Stimulated activated naive CD8-positive, alpha-beta T cell treated with anti-CD3 and anti-CD28 coated beads, Interleukin-15, Interleukin-2, amounts not matched to agents 100 ng/mL and 50 ng/mL, for 24 hours (primary cell): ENCODE measurements at regions not wholly inside any gene's neighbourhood (a gene's known extent, or its start where the extent isn't known, plus 50 kb on each side); places are given as distances from the start of the nearest gene placed in this dataset.
"Not testable (repeated sequence)": the region's sequence is repeated elsewhere in the genome, so short reads cannot be mapped to it uniquely, and the experiment has no call there.

Source experiments
- H3K27ac Mint-ChIP-seq: one replicate; pipeline ENCODE4 v1.8.0; 2021; ENCODE audit warnings: mild to moderate bottlenecking, mixed read lengths
- H3K27me3 Mint-ChIP-seq: one replicate; pipeline ENCODE4 v1.8.0; 2021; ENCODE audit warnings: mixed read lengths
- H3K36me3 Mint-ChIP-seq: one replicate; pipeline ENCODE4 v1.8.0; 2021; ENCODE audit warnings: low read depth, mixed read lengths
- H3K4me1 Mint-ChIP-seq: one replicate; pipeline ENCODE4 v1.8.0; 2021; ENCODE audit warnings: low read depth, mixed read lengths
- H3K4me3 Mint-ChIP-seq: one replicate; pipeline ENCODE4 v1.8.0; 2021; ENCODE audit warnings: mild to moderate bottlenecking, mixed read lengths
- H3K9me3 Mint-ChIP-seq: one replicate; pipeline ENCODE4 v1.8.0; 2021; ENCODE audit warnings: mixed read lengths

- Mint-ChIP-seq H3K36me3 (no peaks in the 10 kb centered on the region), H3K4me3 (no peak overlapping the region), H3K27ac (no peak overlapping the region), H3K4me1 (peaks cover 31% of the 10 kb centered on the region), H3K9me3 (no peaks in the 10 kb centered on the region), H3K27me3 (peaks cover 3% of the 10 kb centered on the region)
Observed at GRCh38 chr1:232579958-232580941, 49.7 kb downstream of the SIPA1L2 start.

- no peak overlapping the region for H3K4me3 Mint-ChIP-seq
- H3K4me1 Mint-ChIP-seq, result peaks cover 31% of the 10 kb centered on the region
- H3K9me3 Mint-ChIP-seq, result no peaks in the 10 kb centered on the region
- H3K27ac Mint-ChIP-seq, result no peak overlapping the region
- H3K27me3 Mint-ChIP-seq, result peaks cover 3% of the 10 kb centered on the region
- no peaks in the 10 kb centered on the region for H3K36me3 Mint-ChIP-seq
Observed at GRCh38 chr1:232579466-232579865, 50.5 kb downstream of the SIPA1L2 start.

- Mint-ChIP-seq H3K4me1 (peaks cover 31% of the 10 kb centered on the region), H3K27me3 (peaks cover under 1% of the 10 kb centered on the region), H3K9me3 (no peaks in the 10 kb centered on the region), H3K4me3 (no peak overlapping the region), H3K36me3 (no peaks in the 10 kb centered on the region), H3K27ac (no peak overlapping the region)
Observed at GRCh38 chr1:232578651-232579195, 51.2 kb downstream of the SIPA1L2 start.

- no peak overlapping the region for H3K27ac Mint-ChIP-seq
Observed at GRCh38 chr1:232577772-232578171, 52.2 kb downstream of the SIPA1L2 start.

GRCh38 chr1:232576537-232576936, 53.4 kb downstream of the SIPA1L2 start:
- Mint-ChIP-seq H3K4me1 (peaks cover 31% of the 10 kb centered on the region), H3K27ac (no peak overlapping the region), H3K4me3 (no peak overlapping the region), H3K9me3 (no peaks in the 10 kb centered on the region), H3K27me3 (no peaks in the 10 kb centered on the region), H3K36me3 (no peaks in the 10 kb centered on the region)

More at GRCh38 chr1:232577772-232578171, 52.2 kb downstream of the SIPA1L2 start:
- Mint-ChIP-seq H3K36me3 (no peaks in the 10 kb centered on the region), H3K4me3 (no peak overlapping the region), H3K4me1 (peaks cover 31% of the 10 kb centered on the region), H3K9me3 (no peaks in the 10 kb centered on the region), H3K27me3 (no peaks in the 10 kb centered on the region)

GRCh38 chr1:232575763-232576040, 54.2 kb downstream of the SIPA1L2 start:
- peaks cover 31% of the 10 kb centered on the region for H3K4me1 Mint-ChIP-seq

GRCh38 chr1:232574889-232575762, 54.8 kb downstream of the SIPA1L2 start:
- Mint-ChIP-seq H3K4me1 (peaks cover 25% of the 10 kb centered on the region), H3K27me3 (no peaks in the 10 kb centered on the region), H3K4me3 (no peak overlapping the region), H3K36me3 (no peaks in the 10 kb centered on the region), H3K9me3 (no peaks in the 10 kb centered on the region), H3K27ac (no peak overlapping the region)

More at GRCh38 chr1:232575763-232576040, 54.2 kb downstream of the SIPA1L2 start:
- Mint-ChIP-seq H3K36me3 (no peaks in the 10 kb centered on the region), H3K27me3 (no peaks in the 10 kb centered on the region), H3K9me3 (no peaks in the 10 kb centered on the region), H3K27ac (no peak overlapping the region), H3K4me3 (no peak overlapping the region)

- Mint-ChIP-seq H3K4me1 (peaks cover 15% of the 10 kb centered on the region), H3K9me3 (no peaks in the 10 kb centered on the region), H3K27me3 (no peaks in the 10 kb centered on the region), H3K4me3 (no peak overlapping the region), H3K36me3 (no peaks in the 10 kb centered on the region), H3K27ac (no peak overlapping the region)
Observed at GRCh38 chr1:232574077-232574476, 55.9 kb downstream of the SIPA1L2 start.

- Mint-ChIP-seq H3K4me3 (no peak overlapping the region), H3K27ac (no peak overlapping the region), H3K9me3 (no peaks in the 10 kb centered on the region), H3K4me1 (no peaks in the 10 kb centered on the region), H3K27me3 (no peaks in the 10 kb centered on the region), H3K36me3 (no peaks in the 10 kb centered on the region)
Observed at GRCh38 chr1:232571523-232571922, 58.4 kb downstream of the SIPA1L2 start.

GRCh38 chr1:232570007-232570406, 59.9 kb downstream of the SIPA1L2 start:
- Mint-ChIP-seq H3K36me3 (no peaks in the 10 kb centered on the region), H3K27ac (no peak overlapping the region), H3K27me3 (no peaks in the 10 kb centered on the region), H3K4me1 (no peaks in the 10 kb centered on the region), H3K4me3 (no peak overlapping the region), H3K9me3 (no peaks in the 10 kb centered on the region)

GRCh38 chr1:232569554-232569921, 60.4 kb downstream of the SIPA1L2 start:
- H3K4me1 Mint-ChIP-seq, result not testable (repeated sequence)

GRCh38 chr1:232568906-232569553, 60.9 kb downstream of the SIPA1L2 start:
- Mint-ChIP-seq H3K9me3 (no peaks in the 10 kb centered on the region), H3K4me3 (no peak overlapping the region), H3K4me1 (no peaks in the 10 kb centered on the region), H3K36me3 (no peaks in the 10 kb centered on the region), H3K27ac (no peak overlapping the region), H3K27me3 (no peaks in the 10 kb centered on the region)

More at GRCh38 chr1:232569554-232569921, 60.4 kb downstream of the SIPA1L2 start:
- not testable (repeated sequence) for H3K27me3 Mint-ChIP-seq, H3K4me3 Mint-ChIP-seq, H3K27ac Mint-ChIP-seq, H3K36me3 Mint-ChIP-seq, H3K9me3 Mint-ChIP-seq

GRCh38 chr1:232568331-232568852, 61.5 kb downstream of the SIPA1L2 start:
- no peaks in the 10 kb centered on the region for H3K36me3 Mint-ChIP-seq
- no peaks in the 10 kb centered on the region for H3K27me3 Mint-ChIP-seq
- no peaks in the 10 kb centered on the region for H3K9me3 Mint-ChIP-seq
- no peak overlapping the region for H3K27ac Mint-ChIP-seq
- no peaks in the 10 kb centered on the region for H3K4me1 Mint-ChIP-seq
- no peak overlapping the region for H3K4me3 Mint-ChIP-seq

- Mint-ChIP-seq H3K27me3 (no peaks in the 10 kb centered on the region), H3K9me3 (no peaks in the 10 kb centered on the region), H3K36me3 (no peaks in the 10 kb centered on the region)
Observed at GRCh38 chr1:232566093-232566492, 63.8 kb downstream of the SIPA1L2 start.

More at GRCh38 chr1:232566093-232566492, 63.8 kb downstream of the SIPA1L2 start:
- Mint-ChIP-seq H3K4me3 (no peak overlapping the region), H3K4me1 (no peaks in the 10 kb centered on the region), H3K27ac (no peak overlapping the region)
